ENCODE measurements at regions not wholly inside any gene's neighbourhood (a gene's known extent, or its start where the extent isn't known, plus 50 kb on each side); places are given as distances from the start of the nearest gene placed in this dataset.
"Not testable (repeated sequence)": the region's sequence is repeated elsewhere in the genome, so short reads cannot be mapped to it uniquely, and the experiment has no call there.

GRCh38 chr2:101645886-101646285 is 51.6 kb upstream of the MAP4K4 start:
- H3K9me1 ChIP-seq (replicated peaks; ENCODE audit: control insufficient read depth, extremely low read depth, insufficient read depth, low read length); H3K36me3 ChIP-seq (ENCODE audit: control insufficient read depth in 2 of 2, extremely low read depth in 1 of 2, insufficient read depth in 2 of 2, low read length in 2 of 2); H3K79me2 ChIP-seq (ENCODE audit: control insufficient read depth, insufficient read depth, low read length); H4K20me1 ChIP-seq (replicated peaks; ENCODE audit: control insufficient read depth, extremely low read depth, insufficient read depth, low read length); H3K9ac ChIP-seq (replicated peaks; ENCODE audit: extremely low read depth, insufficient read depth, low read length); H3K4me2 ChIP-seq (ENCODE audit: insufficient read depth, low read length); BruUV-seq (replicated peaks); dilution Hi-C loops (cut with MboI; ENCODE audit: extremely low pct_ligation_motif_present, low sequenced_read_pairs); H2AFZ ChIP-seq (ENCODE audit: low read depth, low read length); FAIRE-seq; H3K4me1 ChIP-seq (ENCODE audit: control insufficient read depth, extremely low read depth, insufficient read depth, low read length); POLR2A ChIA-PET; DNase-seq (ENCODE audit: low read depth, low spot score); H3K27me3 ChIP-seq (ENCODE audit: control insufficient read depth in 2 of 2, insufficient read depth in 2 of 2, low read length in 2 of 2); intact Hi-C loops (cut with micrococcal nuclease); H3K4me3 ChIP-seq (replicated peaks in 1 of 3; ENCODE audit: insufficient read depth in 1 of 3, low read depth in 1 of 3, low read length in 3 of 3); H3K9me3 ChIP-seq (replicated peaks; ENCODE audit: control insufficient read depth, insufficient read depth, low read length); H3K27ac ChIP-seq (ENCODE audit: insufficient read depth, low read depth, low read length): not testable (repeated sequence)
- CTCF ChIA-PET: interaction anchor here (0.8 to 1.2 kb wide), 2 partner anchors 8 to 10 kb away, joined by 3 read pairs; no protein-coding TSS in a partner anchor

GRCh38 chr2:101644842-101645383 is 52.6 kb upstream of the MAP4K4 start:
- Histone ChIP-seq H3K9me3 (replicated peaks; ENCODE audit: control insufficient read depth, insufficient read depth, low read length) (no peaks in the 10 kb centered on the region), H3K4me2 (ENCODE audit: insufficient read depth, low read length) (no peak overlapping the region), H3K27ac (ENCODE audit: insufficient read depth, low read depth, low read length) (no peak overlapping the region), H2AFZ (ENCODE audit: low read depth, low read length) (no peak overlapping the region), H3K4me3 (replicated peaks in 1 of 3; ENCODE audit: insufficient read depth in 1 of 3, low read depth in 1 of 3, low read length in 3 of 3) (no peak overlapping the region), H3K79me2 (ENCODE audit: control insufficient read depth, insufficient read depth, low read length) (no peaks in the 10 kb centered on the region), H3K27me3 (ENCODE audit: control insufficient read depth in 2 of 2, insufficient read depth in 2 of 2, low read length in 2 of 2) (no peaks in the 10 kb centered on the region), H3K4me1 (ENCODE audit: control insufficient read depth, extremely low read depth, insufficient read depth, low read length) (no peaks in the 10 kb centered on the region), H3K9ac (replicated peaks; ENCODE audit: extremely low read depth, insufficient read depth, low read length) (no peak overlapping the region), H4K20me1 (replicated peaks; ENCODE audit: control insufficient read depth, extremely low read depth, insufficient read depth, low read length) (no peaks in the 10 kb centered on the region), H3K9me1 (replicated peaks; ENCODE audit: control insufficient read depth, extremely low read depth, insufficient read depth, low read length) (no peaks in the 10 kb centered on the region), H3K36me3 (ENCODE audit: control insufficient read depth in 2 of 2, extremely low read depth in 1 of 2, insufficient read depth in 2 of 2, low read length in 2 of 2) (no peaks in the 10 kb centered on the region)
- FAIRE-seq (no peak), DNase-seq (ENCODE audit: low read depth, low spot score) (no peak)
- TF ChIP-seq JUN (IDR thresholded peaks at IDR 0.05; ENCODE audit: borderline replicate concordance, insufficient read depth, insufficient read length, low read depth) (no peak), MAX (IDR thresholded peaks at IDR 0.05; ENCODE audit: insufficient read depth, insufficient read length) (no peak), FOS (IDR thresholded peaks at IDR 0.05; ENCODE audit: borderline replicate concordance, insufficient read depth, low read length) (no peak), POLR2AphosphoS5 (IDR thresholded peaks at IDR 0.05; ENCODE audit: insufficient read depth, low read depth, low read length) (no peak), GATA2 (IDR thresholded peaks at IDR 0.05; ENCODE audit: insufficient read depth, insufficient read length, low read depth, low read length) (no peak), EZH2 (IDR thresholded peaks at IDR 0.05; ENCODE audit: borderline replicate concordance, low read depth, low read length, severe bottlenecking) (no peak), POLR2A (IDR thresholded peaks at IDR 0.05; ENCODE audit: low read depth, low read length) (no peak), MYC (IDR thresholded peaks at IDR 0.05; ENCODE audit: low read depth, low read length) (no peak)
- TF ChIP-seq, protein P1, sequence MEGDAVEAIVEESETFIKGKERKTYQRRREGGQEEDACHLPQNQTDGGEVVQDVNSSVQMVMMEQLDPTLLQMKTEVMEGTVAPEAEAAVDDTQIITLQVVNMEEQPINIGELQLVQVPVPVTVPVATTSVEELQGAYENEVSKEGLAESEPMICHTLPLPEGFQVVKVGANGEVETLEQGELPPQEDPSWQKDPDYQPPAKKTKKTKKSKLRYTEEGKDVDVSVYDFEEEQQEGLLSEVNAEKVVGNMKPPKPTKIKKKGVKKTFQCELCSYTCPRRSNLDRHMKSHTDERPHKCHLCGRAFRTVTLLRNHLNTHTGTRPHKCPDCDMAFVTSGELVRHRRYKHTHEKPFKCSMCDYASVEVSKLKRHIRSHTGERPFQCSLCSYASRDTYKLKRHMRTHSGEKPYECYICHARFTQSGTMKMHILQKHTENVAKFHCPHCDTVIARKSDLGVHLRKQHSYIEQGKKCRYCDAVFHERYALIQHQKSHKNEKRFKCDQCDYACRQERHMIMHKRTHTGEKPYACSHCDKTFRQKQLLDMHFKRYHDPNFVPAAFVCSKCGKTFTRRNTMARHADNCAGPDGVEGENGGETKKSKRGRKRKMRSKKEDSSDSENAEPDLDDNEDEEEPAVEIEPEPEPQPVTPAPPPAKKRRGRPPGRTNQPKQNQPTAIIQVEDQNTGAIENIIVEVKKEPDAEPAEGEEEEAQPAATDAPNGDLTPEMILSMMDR (IDR thresholded peaks at IDR 0.05; ENCODE audit: extremely low read depth in 1 of 2, insufficient read depth in 1 of 2, low read depth in 1 of 2, low read length in 2 of 2): no peak
- intact Hi-C loops (cut with micrococcal nuclease) (no loop called here), dilution Hi-C loops (cut with MboI; ENCODE audit: extremely low pct_ligation_motif_present, low sequenced_read_pairs) (no loop called here)
- ChIA-PET POLR2A (no interaction called here), CTCF (interaction anchor here (0.8 kb wide), 1 partner anchor 11 kb away, joined by 3 read pairs; no protein-coding TSS in a partner anchor)
- no TSS peak for BruUV-seq (replicated peaks)
